Activated CD4-positive, alpha-beta T cell treated with anti-CD3 and anti-CD28 coated beads, Interleukin-2, amount 10 ng/mL, durations not matched to agents 7 days and 5 days (primary cell): ENCODE measurements at regions not wholly inside any gene's neighbourhood (a gene's known extent, or its start where the extent isn't known, plus 50 kb on each side); places are given as distances from the start of the nearest gene placed in this dataset.

Experiments used
- CTCF ChIA-PET: fragments of 350-600 bp; sonication (Branson Sonifier 250); formaldehyde crosslinking; loops from one replicate; lab custom pipeline; 2021; ENCODE audit warnings: antibody characterized with exemption; lab: Charles Lee
- POLR2A ChIA-PET: fragments of 350-600 bp; sonication (Branson Sonifier 250); formaldehyde crosslinking; loops from one replicate; lab custom pipeline; 2021; ENCODE audit warnings: antibody characterized with exemption; lab: Charles Lee
- DNase-seq: peaks from one replicate; pipeline ENCODE4 v3.0.0-alpha.2; 2020
- H3K27ac Mint-ChIP-seq: one replicate; pipeline ENCODE4 v1.8.0; 2021; ENCODE audit warnings: mild to moderate bottlenecking, moderate library complexity, mixed read lengths
- H3K27me3 Mint-ChIP-seq: one replicate; pipeline ENCODE4 v1.8.0; 2021; ENCODE audit warnings: mixed read lengths
- H3K36me3 Mint-ChIP-seq: one replicate; pipeline ENCODE4 v1.8.0; 2021; ENCODE audit warnings: low read depth, mixed read lengths
- H3K4me1 Mint-ChIP-seq: one replicate; pipeline ENCODE4 v1.8.0; 2021; ENCODE audit warnings: mixed read lengths
- H3K4me3 Mint-ChIP-seq: one replicate; pipeline ENCODE4 v1.8.0; 2021; ENCODE audit warnings: mild to moderate bottlenecking, moderate library complexity, mixed read lengths
- H3K9me3 Mint-ChIP-seq: one replicate; pipeline ENCODE4 v1.8.0; 2021; ENCODE audit warnings: mixed read lengths

GRCh38 chr7:115775981-115776380 lies 254.6 kb downstream of the TFEC start:
- ChIA-PET POLR2A (no interaction called here), CTCF (interaction anchor here (1.4 kb wide), 1 partner anchor 9 kb away, joined by 5 read pairs; no protein-coding TSS in a partner anchor)
- no peaks in the 10 kb centered on the region for H3K9me3 Mint-ChIP-seq
- no peaks in the 10 kb centered on the region for H3K36me3 Mint-ChIP-seq
- no peak overlapping the region for H3K27ac Mint-ChIP-seq
- H3K4me3 Mint-ChIP-seq = no peak overlapping the region
- H3K4me1 Mint-ChIP-seq = no peaks in the 10 kb centered on the region
- DNase-seq = no peak
- no peaks in the 10 kb centered on the region for H3K27me3 Mint-ChIP-seq

DNA sequence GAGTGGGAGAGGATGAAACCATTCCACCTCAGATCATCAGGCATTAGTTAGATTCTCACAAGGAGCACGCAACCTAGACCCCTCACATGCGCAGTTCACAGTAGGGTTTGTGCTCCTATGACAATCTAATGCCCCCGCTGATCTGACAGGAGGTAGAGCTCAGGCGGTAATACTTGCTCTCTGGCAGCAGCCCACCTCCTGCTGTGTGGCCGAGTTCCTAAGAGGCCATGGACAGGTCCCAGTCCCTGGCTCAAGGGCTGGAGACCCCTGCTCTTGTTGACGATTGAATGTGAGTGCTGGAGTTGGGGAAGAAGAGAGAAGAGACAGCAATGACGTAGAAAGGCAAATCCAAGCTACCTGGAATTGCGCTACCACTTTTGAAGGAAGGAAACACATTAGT lies 267.2 kb downstream of the TFEC start:
- no peak overlapping the region for H3K4me3 Mint-ChIP-seq
- no peaks in the 10 kb centered on the region for H3K4me1 Mint-ChIP-seq
- CTCF ChIA-PET = no interaction called here
- DNase-seq = no peak
- no peaks in the 10 kb centered on the region for H3K27me3 Mint-ChIP-seq
- H3K36me3 Mint-ChIP-seq = no peaks in the 10 kb centered on the region
- POLR2A ChIA-PET = no interaction called here
- no peaks in the 10 kb centered on the region for H3K9me3 Mint-ChIP-seq
- no peak overlapping the region for H3K27ac Mint-ChIP-seq

DNA sequence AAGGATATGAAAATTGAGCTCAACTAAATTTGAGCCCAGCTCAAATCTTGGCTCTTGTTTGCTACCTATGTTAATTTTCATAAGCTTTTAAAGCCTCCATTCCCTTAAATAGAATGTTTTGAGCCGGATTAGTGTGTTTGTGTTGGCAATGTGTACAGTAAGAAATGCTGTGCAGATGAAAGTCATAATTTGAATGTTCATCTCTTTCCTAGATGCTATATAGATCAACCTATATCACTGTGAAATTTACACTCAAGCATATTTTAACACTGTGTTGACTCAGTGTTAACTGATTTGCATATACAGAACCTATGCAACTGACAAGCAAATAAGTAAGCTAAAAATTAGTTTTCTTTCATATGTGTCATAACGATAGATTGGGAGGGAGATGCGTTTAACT lies 272.5 kb downstream of the TFEC start:
- H3K4me1 Mint-ChIP-seq = no peaks in the 10 kb centered on the region
- H3K9me3 Mint-ChIP-seq = no peaks in the 10 kb centered on the region
- no peaks in the 10 kb centered on the region for H3K36me3 Mint-ChIP-seq
- H3K27me3 Mint-ChIP-seq = no peaks in the 10 kb centered on the region
- no peak overlapping the region for H3K4me3 Mint-ChIP-seq
- ChIA-PET POLR2A (no interaction called here), CTCF (no interaction called here)
- no peak for DNase-seq
- no peak overlapping the region for H3K27ac Mint-ChIP-seq

GRCh38 chr7:115754226-115754625 lies 276.3 kb downstream of the TFEC start:
- Mint-ChIP-seq H3K4me3 (no peak overlapping the region), H3K36me3 (no peaks in the 10 kb centered on the region), H3K27ac (no peak overlapping the region), H3K27me3 (no peaks in the 10 kb centered on the region), H3K4me1 (no peaks in the 10 kb centered on the region), H3K9me3 (no peaks in the 10 kb centered on the region)
- CTCF ChIA-PET = no interaction called here
- POLR2A ChIA-PET = no interaction called here
- no peak for DNase-seq

- H3K27ac Mint-ChIP-seq = no peak overlapping the region
- no peak overlapping the region for H3K4me3 Mint-ChIP-seq
- no peak for DNase-seq
- H3K4me1 Mint-ChIP-seq = no peaks in the 10 kb centered on the region
- H3K27me3 Mint-ChIP-seq = no peaks in the 10 kb centered on the region
- no peaks in the 10 kb centered on the region for H3K9me3 Mint-ChIP-seq
- POLR2A ChIA-PET = no interaction called here
- CTCF ChIA-PET = no interaction called here
- no peaks in the 10 kb centered on the region for H3K36me3 Mint-ChIP-seq
Observed at GRCh38 chr7:115749924-115750323, 280.6 kb downstream of the TFEC start.

- Mint-ChIP-seq H3K4me1 (no peaks in the 10 kb centered on the region), H3K9me3 (no peaks in the 10 kb centered on the region), H3K4me3 (no peak overlapping the region), H3K27ac (no peak overlapping the region), H3K36me3 (no peaks in the 10 kb centered on the region), H3K27me3 (no peaks in the 10 kb centered on the region)
- CTCF ChIA-PET = no interaction called here
- DNase-seq = no peak
- POLR2A ChIA-PET = no interaction called here
Observed at GRCh38 chr7:115748123-115748738, 282.3 kb downstream of the TFEC start.

DNA sequence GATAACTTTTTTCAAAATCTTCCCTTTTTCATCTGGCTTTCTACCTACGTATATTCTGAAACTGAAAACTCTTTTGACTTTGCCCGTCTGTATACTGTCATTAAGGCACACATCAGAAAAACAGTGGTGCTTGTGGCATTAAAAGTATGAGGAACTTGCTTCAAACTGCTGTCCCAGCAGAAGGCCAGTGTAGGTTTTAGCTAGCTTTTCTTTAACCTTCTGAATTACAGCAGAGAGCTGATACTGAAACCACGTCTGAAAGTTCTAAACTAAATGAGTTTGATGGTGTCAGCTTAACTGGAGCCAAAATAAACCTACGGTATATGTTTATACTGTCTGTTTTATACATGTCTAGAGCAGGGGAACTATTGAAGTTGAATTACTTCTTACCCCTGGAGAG lies 283.4 kb downstream of the TFEC start:
- Mint-ChIP-seq H3K9me3 (no peaks in the 10 kb centered on the region), H3K36me3 (no peaks in the 10 kb centered on the region), H3K4me1 (no peaks in the 10 kb centered on the region), H3K4me3 (no peak overlapping the region), H3K27ac (no peak overlapping the region), H3K27me3 (no peaks in the 10 kb centered on the region)
- DNase-seq = no peak
- ChIA-PET POLR2A (no interaction called here), CTCF (no interaction called here)

DNA sequence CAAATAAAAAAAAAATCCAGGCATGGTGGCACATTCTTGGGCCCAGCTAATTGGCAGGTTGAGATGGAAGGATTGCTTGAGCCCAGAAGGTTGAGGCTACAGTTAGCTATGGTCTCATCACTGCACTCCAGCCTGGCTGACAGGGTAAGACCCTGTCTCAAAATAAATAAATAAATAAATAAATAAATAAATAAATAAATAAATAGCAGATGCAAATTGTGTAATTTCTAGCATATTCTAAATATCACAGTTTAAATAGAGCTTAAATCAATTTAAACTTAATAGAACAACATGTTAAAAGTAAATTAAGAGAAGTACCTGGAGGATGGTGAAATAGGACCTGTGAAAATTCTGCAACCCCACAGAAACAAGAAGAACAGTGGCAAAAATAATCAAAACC lies 290.5 kb downstream of the TFEC start:
- H3K36me3 Mint-ChIP-seq = no peaks in the 10 kb centered on the region
- CTCF ChIA-PET = no interaction called here

GRCh38 chr7:115734641-115735040 lies 295.9 kb downstream of the TFEC start:
- ChIA-PET POLR2A (no interaction called here), CTCF (no interaction called here)
- no peak overlapping the region for H3K27ac Mint-ChIP-seq
- no peaks in the 10 kb centered on the region for H3K27me3 Mint-ChIP-seq
- H3K4me1 Mint-ChIP-seq = no peaks in the 10 kb centered on the region
- H3K36me3 Mint-ChIP-seq = no peaks in the 10 kb centered on the region
- no peaks in the 10 kb centered on the region for H3K9me3 Mint-ChIP-seq
- H3K4me3 Mint-ChIP-seq = no peak overlapping the region
- DNase-seq = no peak

More for the DNA sequence above, 290.5 kb downstream of the TFEC start:
- Mint-ChIP-seq H3K9me3 (no peaks in the 10 kb centered on the region), H3K4me3 (no peak overlapping the region), H3K27ac (no peak overlapping the region), H3K27me3 (no peaks in the 10 kb centered on the region), H3K4me1 (no peaks in the 10 kb centered on the region)
- POLR2A ChIA-PET = interaction anchor here (0.6 kb wide), 1 partner anchor 576 kb away, joined by 4 read pairs; no protein-coding TSS in a partner anchor
- DNase-seq = no peak

DNA sequence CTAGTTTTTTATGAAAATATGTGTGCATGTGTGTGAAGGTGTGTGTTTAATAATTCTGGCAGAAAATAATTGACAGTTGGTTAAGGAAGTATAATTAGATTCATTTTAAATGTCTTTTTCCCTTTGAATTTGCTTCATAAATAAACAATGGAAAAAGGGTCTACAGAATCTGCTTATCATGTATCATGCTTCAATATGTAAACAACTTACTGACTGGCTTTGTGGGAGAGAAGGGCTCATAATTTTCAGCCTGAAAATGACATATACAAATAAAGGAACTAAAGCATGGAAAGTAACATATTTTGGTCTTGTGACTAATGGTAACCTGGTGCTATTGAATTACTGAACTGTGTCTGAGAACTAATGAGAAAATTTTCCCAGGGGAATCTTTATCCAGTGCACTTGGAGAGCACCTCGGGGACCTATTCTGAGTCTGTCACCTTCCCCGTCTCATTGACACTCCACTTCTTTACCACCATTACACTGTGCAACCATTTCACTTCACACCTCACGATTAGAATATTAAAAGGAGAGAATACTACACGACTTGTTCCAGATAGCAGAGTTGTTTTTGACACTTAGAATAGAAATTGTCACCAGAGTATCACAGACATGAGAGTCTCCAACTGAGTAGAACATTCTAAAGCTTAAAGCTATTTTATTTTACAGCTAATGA lies 298.6 kb downstream of the TFEC start:
- CTCF ChIA-PET = no interaction called here
- no peak overlapping the region for H3K27ac Mint-ChIP-seq

GRCh38 chr7:115728518-115728917 lies 302.0 kb downstream of the TFEC start:
- CTCF ChIA-PET = interaction anchor here (1.0 kb wide), 1 partner anchor 14 kb away, joined by 3 read pairs; no protein-coding TSS in a partner anchor
- DNase-seq = no peak
- H3K36me3 Mint-ChIP-seq = no peaks in the 10 kb centered on the region
- POLR2A ChIA-PET = no interaction called here
- H3K9me3 Mint-ChIP-seq = no peaks in the 10 kb centered on the region
- H3K4me1 Mint-ChIP-seq = no peaks in the 10 kb centered on the region
- H3K27ac Mint-ChIP-seq = no peak overlapping the region
- H3K4me3 Mint-ChIP-seq = no peak overlapping the region
- no peaks in the 10 kb centered on the region for H3K27me3 Mint-ChIP-seq

More for the DNA sequence above, 298.6 kb downstream of the TFEC start:
- DNase-seq = no peak
- POLR2A ChIA-PET = no interaction called here
- no peak overlapping the region for H3K4me3 Mint-ChIP-seq
- no peaks in the 10 kb centered on the region for H3K27me3 Mint-ChIP-seq
- no peaks in the 10 kb centered on the region for H3K36me3 Mint-ChIP-seq
- H3K4me1 Mint-ChIP-seq = no peaks in the 10 kb centered on the region
- no peaks in the 10 kb centered on the region for H3K9me3 Mint-ChIP-seq

DNA sequence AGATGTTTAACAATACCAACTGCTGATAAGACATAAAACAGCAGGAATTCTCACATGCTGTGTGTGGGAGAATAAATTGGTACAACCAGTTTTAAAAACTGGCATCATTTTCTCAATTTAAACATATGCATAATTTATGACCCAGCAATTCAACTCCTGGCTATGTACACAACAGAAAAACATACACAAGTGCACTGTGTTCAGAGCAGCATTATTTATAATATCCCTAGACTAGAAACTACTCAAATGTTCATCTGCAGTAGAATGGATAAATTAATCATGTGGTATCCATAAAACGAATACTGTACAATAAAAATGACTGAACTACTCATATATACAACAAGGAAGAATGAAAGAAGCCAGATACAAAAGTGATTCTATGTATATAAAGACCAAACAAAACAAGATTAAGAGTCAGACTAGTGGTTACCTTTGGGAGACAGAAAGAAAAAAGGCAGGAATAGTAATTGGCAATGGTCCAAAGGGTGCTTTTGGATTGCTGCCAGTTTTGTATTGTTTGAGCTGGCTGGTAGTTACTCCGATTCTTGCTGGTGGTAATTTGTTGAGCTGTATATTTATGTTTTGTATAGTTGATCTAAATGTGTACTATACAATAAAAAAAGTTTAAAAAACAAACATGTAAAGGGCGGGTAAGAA lies 306.0 kb downstream of the TFEC start:
- POLR2A ChIA-PET = no interaction called here
- no peaks in the 10 kb centered on the region for H3K36me3 Mint-ChIP-seq

DNA sequence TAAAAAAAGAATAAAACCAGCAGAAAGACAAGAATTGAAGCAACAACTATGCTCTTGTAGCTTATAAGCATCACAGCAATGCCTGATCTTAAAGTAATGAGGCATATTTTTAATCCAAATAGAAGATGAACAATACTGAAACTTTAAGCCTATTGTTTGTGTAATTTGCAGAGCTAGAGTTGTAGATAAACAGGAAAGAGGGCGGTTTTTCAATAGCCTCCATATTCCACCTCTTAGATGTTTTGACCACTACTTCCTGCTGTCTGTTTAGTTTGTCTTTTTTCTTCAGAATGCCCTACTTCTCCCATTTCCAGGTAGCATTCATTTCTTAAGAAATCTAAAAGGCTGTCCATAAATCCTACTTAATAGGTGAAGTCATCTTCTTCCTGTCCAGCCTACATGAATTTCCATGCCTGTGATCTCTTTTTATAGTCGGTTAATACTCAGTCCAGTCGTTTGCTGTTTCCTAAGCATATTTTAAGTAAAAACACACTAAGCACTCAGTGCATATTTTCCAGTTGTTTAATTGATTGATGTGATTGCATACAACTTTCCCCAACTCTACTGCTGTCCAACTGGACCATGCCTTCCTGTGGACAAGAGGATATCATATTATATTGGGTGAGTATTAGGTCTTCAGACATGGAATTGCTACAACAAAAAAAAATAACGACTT lies 308.1 kb downstream of the TFEC start:
- no peaks in the 10 kb centered on the region for H3K4me1 Mint-ChIP-seq
- no peak for DNase-seq
- no peaks in the 10 kb centered on the region for H3K9me3 Mint-ChIP-seq
- POLR2A ChIA-PET = no interaction called here
- peaks cover 1% of the 10 kb centered on the region for H3K27me3 Mint-ChIP-seq
- no peak overlapping the region for H3K4me3 Mint-ChIP-seq
- no peak overlapping the region for H3K27ac Mint-ChIP-seq
- H3K36me3 Mint-ChIP-seq = no peaks in the 10 kb centered on the region
- CTCF ChIA-PET = interaction anchor here (0.6 kb wide), 1 partner anchor 29 kb away, joined by 3 read pairs; no protein-coding TSS in a partner anchor

More for the DNA sequence above, 306.0 kb downstream of the TFEC start:
- no peak for DNase-seq
- Mint-ChIP-seq H3K4me1 (no peaks in the 10 kb centered on the region), H3K9me3 (no peaks in the 10 kb centered on the region), H3K4me3 (no peak overlapping the region), H3K27me3 (peaks cover 1% of the 10 kb centered on the region), H3K27ac (no peak overlapping the region)
- CTCF ChIA-PET = no interaction called here
